BLaER1 (cell line): ENCODE measurements at regions not wholly inside any gene's neighbourhood (a gene's known extent, or its start where the extent isn't known, plus 50 kb on each side); places are given as distances from the start of the nearest gene placed in this dataset.

Experiments used
- H3K27ac ChIP-seq: shearing (Covaris generic); formaldehyde crosslinking; 2 replicates; pipeline ENCODE4 v1.8.1; 2022
- H3K27me3 ChIP-seq: shearing (Covaris generic); formaldehyde crosslinking; 2 replicates; pipeline ENCODE4 v1.8.1; 2022
- H3K36me3 ChIP-seq: shearing (Covaris generic); formaldehyde crosslinking; 2 replicates; pipeline ENCODE4 v1.8.1; 2022
- H3K4me1 ChIP-seq: shearing (Covaris generic); formaldehyde crosslinking; 2 replicates; pipeline ENCODE4 v1.8.1; 2022
- H3K4me2 ChIP-seq: shearing (Covaris generic); formaldehyde crosslinking; 2 replicates; pipeline ENCODE4 v1.8.1; 2022
- H3K4me3 ChIP-seq: shearing (Covaris generic); formaldehyde crosslinking; 2 replicates; pipeline ENCODE4 v1.8.1; 2022
- H3K9ac ChIP-seq: shearing (Covaris generic); formaldehyde crosslinking; 2 replicates; pipeline ENCODE4 v1.8.1; 2022
- H3K9me3 ChIP-seq: shearing (Covaris generic); formaldehyde crosslinking; 2 replicates; pipeline ENCODE4 v1.8.1; 2022
- H4K20me1 ChIP-seq: shearing (Covaris generic); formaldehyde crosslinking; 2 replicates; pipeline ENCODE4 v1.8.1; 2022
- Cebpa-rat ChIP-seq: shearing (Covaris generic); IDR thresholded peaks from 2 replicates; pipeline ENCODE4 v1.8.1; 2022

- Histone ChIP-seq H4K20me1 (no peaks in the 10 kb centered on the region), H3K27me3 (no peaks in the 10 kb centered on the region), H3K36me3 (no peaks in the 10 kb centered on the region), H3K4me1 (peaks cover 8% of the 10 kb centered on the region), H3K27ac (no peak overlapping the region), H3K9ac (no peak overlapping the region), H3K4me3 (no peak overlapping the region), H3K9me3 (no peaks in the 10 kb centered on the region), H3K4me2 (no peak overlapping the region)
- no peak for TF ChIP-seq Cebpa-rat
Observed at GRCh38 chr2:71948781-71949536, 198.7 kb downstream of the CYP26B1 start.

GRCh38 chr2:71947809-71948208 lies 199.9 kb downstream of the CYP26B1 start:
- H3K27me3 ChIP-seq, result no peaks in the 10 kb centered on the region
- TF ChIP-seq Cebpa-rat, result no peak
- H3K4me2 ChIP-seq, result no peak overlapping the region
- no peak overlapping the region for H3K27ac ChIP-seq
- H3K4me3 ChIP-seq, result no peak overlapping the region
- no peaks in the 10 kb centered on the region for H3K9me3 ChIP-seq
- H3K4me1 ChIP-seq, result peaks cover 20% of the 10 kb centered on the region
- no peaks in the 10 kb centered on the region for H3K36me3 ChIP-seq
- H4K20me1 ChIP-seq, result no peaks in the 10 kb centered on the region
- H3K9ac ChIP-seq, result no peak overlapping the region

- H3K36me3 ChIP-seq, result no peaks in the 10 kb centered on the region
- H3K9ac ChIP-seq, result no peak overlapping the region
- H3K9me3 ChIP-seq, result no peaks in the 10 kb centered on the region
- H3K27me3 ChIP-seq, result no peaks in the 10 kb centered on the region
- TF ChIP-seq Cebpa-rat, result no peak
- no peak overlapping the region for H3K4me3 ChIP-seq
- H3K27ac ChIP-seq, result no peak overlapping the region
- peaks cover 42% of the 10 kb centered on the region for H3K4me1 ChIP-seq
- H4K20me1 ChIP-seq, result no peaks in the 10 kb centered on the region
- no peak overlapping the region for H3K4me2 ChIP-seq
Observed at GRCh38 chr2:71945603-71945959, 202.1 kb downstream of the CYP26B1 start.

DNA sequence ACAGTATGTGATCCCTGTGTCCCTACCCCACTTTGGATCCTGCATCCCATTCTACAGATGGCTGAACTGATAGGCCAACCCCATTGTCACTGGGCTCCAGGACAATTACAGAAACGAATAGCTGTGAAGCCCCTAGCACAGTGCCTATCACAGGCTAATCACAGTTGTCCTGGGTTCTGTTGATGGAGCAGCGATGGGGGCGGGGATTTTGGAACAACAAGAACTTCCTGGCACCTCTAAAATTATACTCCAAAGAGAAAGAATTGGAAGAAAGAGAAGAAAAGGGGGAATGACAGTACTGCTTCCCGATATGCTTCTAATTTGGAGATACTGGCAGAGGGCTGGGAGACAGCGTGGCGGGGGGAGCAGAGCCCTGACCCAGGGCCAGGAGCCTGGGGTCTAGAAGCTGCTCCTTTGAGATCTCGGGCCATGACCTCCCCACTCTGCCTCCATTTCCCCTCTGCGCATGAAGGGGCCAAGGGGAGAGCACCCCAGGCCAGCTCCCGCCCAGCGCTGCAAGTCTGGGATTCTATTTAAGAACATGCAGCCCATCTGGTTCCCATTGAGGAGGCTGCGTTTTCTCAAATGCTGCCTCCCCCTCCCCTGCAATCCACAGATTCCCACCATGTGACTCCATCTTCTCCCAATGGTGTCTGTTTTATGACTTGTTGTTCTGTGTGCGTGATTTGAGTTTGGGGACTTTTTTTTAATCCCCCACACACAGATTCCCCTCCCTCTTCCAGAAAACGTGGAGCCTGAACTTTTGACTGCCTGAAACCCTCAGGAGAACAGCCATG lies 202.7 kb downstream of the CYP26B1 start:
- Histone ChIP-seq H3K4me3 (no peak overlapping the region), H3K4me1 (peaks cover 48% of the 10 kb centered on the region), H3K9me3 (no peaks in the 10 kb centered on the region), H3K4me2 (no peak overlapping the region; the same call in 1 of the 2 replicates), H3K36me3 (no peaks in the 10 kb centered on the region), H3K27ac (no peak overlapping the region), H4K20me1 (no peaks in the 10 kb centered on the region), H3K9ac (no peak overlapping the region), H3K27me3 (no peaks in the 10 kb centered on the region)
- no peak for TF ChIP-seq Cebpa-rat

DNA sequence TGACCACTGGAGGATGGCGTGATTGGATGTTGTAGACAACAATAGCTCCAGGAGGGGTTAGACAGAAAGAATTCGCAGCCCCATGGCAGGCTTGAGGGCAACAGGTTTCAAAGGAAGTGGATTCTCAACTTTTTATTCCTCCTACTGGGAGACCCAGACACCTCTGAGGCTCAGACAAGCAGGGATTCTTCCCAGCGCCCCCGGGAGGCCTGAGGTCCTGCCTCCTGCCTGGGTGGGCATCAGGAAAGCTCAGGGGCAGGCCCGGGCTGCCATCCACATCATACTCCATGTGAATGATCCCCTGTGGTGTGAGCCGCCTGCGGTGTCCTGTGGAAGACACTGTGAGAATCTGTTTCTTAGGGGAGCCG lies 203.5 kb downstream of the CYP26B1 start:
- H3K4me1 ChIP-seq, result peaks cover 56% of the 10 kb centered on the region
- no peaks in the 10 kb centered on the region for H3K27me3 ChIP-seq
- no peak overlapping the region for H3K4me3 ChIP-seq
- H3K4me2 ChIP-seq, result peak overlapping the region; percentile 86; the same call in 1 of the 2 replicates
- no peak overlapping the region for H3K9ac ChIP-seq
- H3K27ac ChIP-seq, result no peak overlapping the region
- no peak for TF ChIP-seq Cebpa-rat
- H3K9me3 ChIP-seq, result no peaks in the 10 kb centered on the region
- no peaks in the 10 kb centered on the region for H3K36me3 ChIP-seq
- no peaks in the 10 kb centered on the region for H4K20me1 ChIP-seq

GRCh38 chr2:71943238-71944182 lies 204.2 kb downstream of the CYP26B1 start:
- TF ChIP-seq Cebpa-rat, result no peak
- peak overlapping the region; percentile 86 for H3K4me2 ChIP-seq
- H3K9me3 ChIP-seq, result no peaks in the 10 kb centered on the region
- no peaks in the 10 kb centered on the region for H3K36me3 ChIP-seq
- H3K27ac ChIP-seq, result no peak overlapping the region; the same call in 1 of the 2 replicates
- H3K4me3 ChIP-seq, result no peak overlapping the region
- H3K27me3 ChIP-seq, result no peaks in the 10 kb centered on the region
- no peak overlapping the region for H3K9ac ChIP-seq
- H4K20me1 ChIP-seq, result no peaks in the 10 kb centered on the region
- H3K4me1 ChIP-seq, result peaks cover 63% of the 10 kb centered on the region

- Histone ChIP-seq H3K27me3 (no peaks in the 10 kb centered on the region), H3K36me3 (no peaks in the 10 kb centered on the region), H3K4me1 (peaks cover 64% of the 10 kb centered on the region), H3K4me3 (no peak overlapping the region), H3K9me3 (no peaks in the 10 kb centered on the region), H3K27ac (peak overlapping the region; percentile 45; the same call in 1 of the 2 replicates), H3K4me2 (peak overlapping the region; percentile 86), H4K20me1 (no peaks in the 10 kb centered on the region), H3K9ac (0 out of 2 replicates have a peak overlapping the region, but pooled peaks have one; percentile 1)
- TF ChIP-seq Cebpa-rat, result no peak
Observed at GRCh38 chr2:71941726-71942525, 205.7 kb downstream of the CYP26B1 start.

DNA sequence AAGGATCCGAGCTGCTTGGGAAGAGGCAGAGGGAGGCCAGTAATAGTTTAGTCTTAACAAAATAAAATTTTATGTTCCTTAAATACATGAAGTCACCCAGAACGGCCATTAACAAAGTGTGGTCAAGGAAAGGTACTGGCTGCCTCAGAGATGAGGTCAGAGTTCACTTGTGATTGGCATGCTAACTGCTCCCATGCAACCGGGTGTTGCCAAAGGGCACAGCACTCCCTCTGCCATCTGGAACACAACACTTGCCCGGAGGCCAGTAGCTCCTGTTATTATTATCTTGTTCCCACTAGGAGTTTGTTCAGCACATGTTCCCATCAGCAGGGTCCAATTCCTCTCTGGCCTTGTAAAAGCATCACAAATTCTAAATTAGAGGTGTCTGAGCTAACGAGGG lies 207.0 kb downstream of the CYP26B1 start:
- peak overlapping the region; percentile 86 for H3K4me2 ChIP-seq
- H3K27ac ChIP-seq, result no peak overlapping the region
- no peak overlapping the region for H3K9ac ChIP-seq
- H4K20me1 ChIP-seq, result no peaks in the 10 kb centered on the region
- no peak for TF ChIP-seq Cebpa-rat
- H3K27me3 ChIP-seq, result no peaks in the 10 kb centered on the region
- no peaks in the 10 kb centered on the region for H3K36me3 ChIP-seq
- H3K4me3 ChIP-seq, result no peak overlapping the region
- H3K9me3 ChIP-seq, result no peaks in the 10 kb centered on the region
- H3K4me1 ChIP-seq, result peaks cover 60% of the 10 kb centered on the region
